Fibroblast of mammary gland (primary cell): ENCODE measurements at regions not wholly inside any gene's neighbourhood (a gene's known extent, or its start where the extent isn't known, plus 50 kb on each side); places are given as distances from the start of the nearest gene placed in this dataset.

ENCODE experiments used
- DNase-seq: peaks from one replicate; pipeline ENCODE4 v3.0.0-alpha.2; 2010; ENCODE audit warnings: low read depth
- H3K4me3 ChIP-seq: 2 replicates; pipeline ENCODE4 v1.5.1; 2011; ENCODE audit warnings: low read depth, mild to moderate bottlenecking, low read length, moderate library complexity; ENCODE audit not compliant: control insufficient read depth
- TF ChIP-seq, protein P1 (sequence below): conservative IDR thresholded peaks from 2 replicates; pipeline ENCODE4 v1.5.1; 2011; ENCODE audit warnings: low read depth, low read length, inconsistent platforms; ENCODE audit not compliant: control insufficient read depth, insufficient read depth

DNA sequence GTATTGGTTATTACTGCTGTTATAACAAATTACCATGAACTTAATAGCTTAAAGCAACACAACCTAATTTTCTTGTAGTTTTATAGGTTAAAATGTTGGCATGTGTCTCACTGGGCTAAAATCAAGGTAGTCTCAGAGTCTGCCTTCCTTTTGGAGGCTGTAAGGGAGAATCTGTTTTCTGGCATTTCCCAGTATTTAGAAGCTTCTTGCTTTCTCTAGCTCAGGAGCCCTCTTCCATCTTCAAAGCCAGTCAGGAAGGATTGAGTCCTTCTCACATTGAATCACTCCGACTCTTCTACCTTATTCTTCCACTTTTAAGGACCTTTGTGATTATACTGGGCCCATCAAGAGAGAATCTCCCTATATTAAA lies 156.2 kb downstream of the MBL2 start:
- no peak for DNase-seq
- TF ChIP-seq, protein P1, sequence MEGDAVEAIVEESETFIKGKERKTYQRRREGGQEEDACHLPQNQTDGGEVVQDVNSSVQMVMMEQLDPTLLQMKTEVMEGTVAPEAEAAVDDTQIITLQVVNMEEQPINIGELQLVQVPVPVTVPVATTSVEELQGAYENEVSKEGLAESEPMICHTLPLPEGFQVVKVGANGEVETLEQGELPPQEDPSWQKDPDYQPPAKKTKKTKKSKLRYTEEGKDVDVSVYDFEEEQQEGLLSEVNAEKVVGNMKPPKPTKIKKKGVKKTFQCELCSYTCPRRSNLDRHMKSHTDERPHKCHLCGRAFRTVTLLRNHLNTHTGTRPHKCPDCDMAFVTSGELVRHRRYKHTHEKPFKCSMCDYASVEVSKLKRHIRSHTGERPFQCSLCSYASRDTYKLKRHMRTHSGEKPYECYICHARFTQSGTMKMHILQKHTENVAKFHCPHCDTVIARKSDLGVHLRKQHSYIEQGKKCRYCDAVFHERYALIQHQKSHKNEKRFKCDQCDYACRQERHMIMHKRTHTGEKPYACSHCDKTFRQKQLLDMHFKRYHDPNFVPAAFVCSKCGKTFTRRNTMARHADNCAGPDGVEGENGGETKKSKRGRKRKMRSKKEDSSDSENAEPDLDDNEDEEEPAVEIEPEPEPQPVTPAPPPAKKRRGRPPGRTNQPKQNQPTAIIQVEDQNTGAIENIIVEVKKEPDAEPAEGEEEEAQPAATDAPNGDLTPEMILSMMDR = no peak
- no peak overlapping the region for H3K4me3 ChIP-seq

- no peak for DNase-seq
- TF ChIP-seq, protein P1 = no peak
- H3K4me3 ChIP-seq = no peak overlapping the region
Measured at GRCh38 chr10:52617346-52617745, 155.2 kb downstream of the MBL2 start.

DNA sequence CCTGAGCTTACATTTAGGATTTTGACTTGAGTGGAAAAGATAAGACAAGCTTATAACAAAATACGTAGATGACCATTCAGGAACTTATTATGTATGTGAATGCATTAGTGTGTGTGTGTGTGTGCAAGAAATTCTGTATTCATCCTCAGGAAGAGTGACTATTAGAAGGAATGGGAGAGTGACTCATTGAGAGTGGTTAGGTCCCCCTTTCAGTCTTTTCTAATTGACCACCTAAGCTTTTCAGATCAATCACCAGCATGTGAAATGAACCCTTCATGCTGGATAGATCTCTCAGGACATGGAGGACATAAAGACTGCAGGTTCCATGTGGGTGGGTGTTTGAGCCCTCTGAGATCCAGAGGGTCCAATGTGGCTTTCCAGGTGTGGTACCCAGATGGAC lies 153.5 kb downstream of the MBL2 start:
- TF ChIP-seq, protein P1 = no peak

DNA sequence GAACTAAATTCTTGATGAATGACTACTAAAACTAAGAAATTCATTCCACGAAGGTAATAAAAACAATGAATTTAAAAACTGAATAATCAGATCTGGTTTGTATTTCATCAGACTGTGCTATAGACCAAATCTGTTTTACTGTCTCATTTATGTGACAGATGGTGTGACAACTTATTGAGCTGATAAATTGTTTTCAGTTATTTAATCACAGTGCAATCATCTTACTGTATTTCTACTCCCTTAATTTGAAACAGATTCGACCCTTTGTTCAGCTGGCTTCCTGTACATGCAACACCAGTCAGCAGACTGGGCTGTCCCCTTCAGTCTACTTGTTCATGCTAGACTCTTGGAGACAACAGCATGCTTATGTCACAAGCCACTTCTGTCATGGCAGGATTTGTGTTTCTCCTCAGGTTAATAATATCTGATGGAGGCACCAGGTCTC lies 150.9 kb downstream of the MBL2 start:
- H3K4me3 ChIP-seq = no peak overlapping the region
- TF ChIP-seq, protein P1 = no peak
- peak; percentile 53 for DNase-seq

More for the DNA sequence above, 153.5 kb downstream of the MBL2 start:
- H3K4me3 ChIP-seq = no peak overlapping the region
- DNase-seq = no peak

DNA sequence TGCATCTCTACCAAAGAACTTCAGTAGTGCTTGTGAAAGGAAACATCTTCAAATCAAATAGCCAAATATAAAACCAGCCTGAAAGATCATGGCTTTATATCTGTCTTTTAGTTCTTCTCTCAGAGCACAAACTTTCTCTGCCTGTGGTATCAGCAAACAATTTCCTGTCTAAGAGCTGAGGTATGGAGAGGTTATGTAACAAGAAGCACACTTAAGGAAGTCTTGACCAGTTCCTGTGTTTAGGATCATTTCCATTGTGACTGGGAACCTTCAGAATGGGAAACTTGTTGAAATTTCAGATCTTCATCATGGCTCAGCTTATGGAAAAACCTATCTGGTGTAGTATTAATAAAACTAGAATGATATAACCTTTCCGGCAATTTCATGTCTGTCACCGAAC lies 148.8 kb downstream of the MBL2 start:
- no peak for DNase-seq
- TF ChIP-seq, protein P1 = no peak
- no peak overlapping the region for H3K4me3 ChIP-seq

GRCh38 chr10:52627279-52627678 lies 145.3 kb downstream of the MBL2 start:
- no peak overlapping the region for H3K4me3 ChIP-seq
- DNase-seq = no peak
- TF ChIP-seq, protein P1 = no peak

DNA sequence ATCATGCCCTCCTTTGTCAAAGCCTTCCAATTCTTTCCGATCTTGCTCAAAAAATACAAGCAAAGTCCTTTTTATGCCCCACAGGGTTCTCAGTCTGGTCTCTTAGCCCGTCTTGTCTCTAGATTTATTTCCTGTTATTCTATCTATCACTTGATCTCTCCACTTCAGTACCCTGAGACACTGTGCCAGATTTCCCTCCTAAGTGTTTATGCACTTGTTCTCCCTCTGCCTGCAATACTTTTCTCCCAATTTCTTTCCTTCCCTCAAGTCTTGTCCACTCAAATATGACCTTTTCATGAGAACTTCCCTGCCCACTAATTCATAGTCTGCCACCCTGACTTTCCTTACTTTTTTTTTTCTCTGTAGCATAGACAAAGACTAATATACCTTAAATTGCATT lies 141.4 kb downstream of the MBL2 start:
- no peak overlapping the region for H3K4me3 ChIP-seq
- TF ChIP-seq, protein P1 = no peak
- no peak for DNase-seq
